ENCODE measurements at regions not wholly inside any gene's neighbourhood (a gene's known extent, or its start where the extent isn't known, plus 50 kb on each side); places are given as distances from the start of the nearest gene placed in this dataset.

GRCh38 chr2:128368437-128369107, 49.9 kb upstream of the HS6ST1 start:
- DNase-seq, result no peak

- no peak for DNase-seq
These were observed 50.5 kb upstream of the HS6ST1 start for GRCh38 chr2:128369108-128369555.

GRCh38 chr2:128369602-128370467, 51.2 kb upstream of the HS6ST1 start:
- no peak for DNase-seq

- no peak for DNase-seq
These were observed 52.0 kb upstream of the HS6ST1 start for GRCh38 chr2:128370468-128371247.

DNA sequence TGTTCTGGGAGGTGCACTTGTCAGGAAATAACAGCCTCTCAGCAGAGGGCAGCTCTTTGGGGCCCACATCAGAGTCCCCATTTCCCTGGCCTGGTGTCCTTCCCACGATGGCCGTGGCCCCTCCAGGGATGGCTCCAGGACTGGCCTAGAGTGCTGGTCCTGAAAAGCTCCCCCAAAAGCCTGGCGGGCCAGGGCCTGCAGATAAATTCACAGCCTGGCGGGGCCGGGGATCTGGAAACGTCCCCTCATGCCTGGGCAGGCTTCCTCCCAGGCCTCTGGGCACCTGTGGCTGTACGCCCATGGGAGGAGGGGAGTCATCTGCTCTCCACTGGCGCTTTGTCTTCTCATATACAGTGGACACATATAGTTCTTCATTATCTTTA, 52.6 kb upstream of the HS6ST1 start:
- DNase-seq, result no peak

- DNase-seq, result no peak
These were observed 53.1 kb upstream of the HS6ST1 start for GRCh38 chr2:128371648-128372345.

- DNase-seq, result no peak
These were observed 54.1 kb upstream of the HS6ST1 start for GRCh38 chr2:128372621-128373341.

GRCh38 chr2:128373451-128374000, 54.9 kb upstream of the HS6ST1 start:
- DNase-seq, result no peak

DNA sequence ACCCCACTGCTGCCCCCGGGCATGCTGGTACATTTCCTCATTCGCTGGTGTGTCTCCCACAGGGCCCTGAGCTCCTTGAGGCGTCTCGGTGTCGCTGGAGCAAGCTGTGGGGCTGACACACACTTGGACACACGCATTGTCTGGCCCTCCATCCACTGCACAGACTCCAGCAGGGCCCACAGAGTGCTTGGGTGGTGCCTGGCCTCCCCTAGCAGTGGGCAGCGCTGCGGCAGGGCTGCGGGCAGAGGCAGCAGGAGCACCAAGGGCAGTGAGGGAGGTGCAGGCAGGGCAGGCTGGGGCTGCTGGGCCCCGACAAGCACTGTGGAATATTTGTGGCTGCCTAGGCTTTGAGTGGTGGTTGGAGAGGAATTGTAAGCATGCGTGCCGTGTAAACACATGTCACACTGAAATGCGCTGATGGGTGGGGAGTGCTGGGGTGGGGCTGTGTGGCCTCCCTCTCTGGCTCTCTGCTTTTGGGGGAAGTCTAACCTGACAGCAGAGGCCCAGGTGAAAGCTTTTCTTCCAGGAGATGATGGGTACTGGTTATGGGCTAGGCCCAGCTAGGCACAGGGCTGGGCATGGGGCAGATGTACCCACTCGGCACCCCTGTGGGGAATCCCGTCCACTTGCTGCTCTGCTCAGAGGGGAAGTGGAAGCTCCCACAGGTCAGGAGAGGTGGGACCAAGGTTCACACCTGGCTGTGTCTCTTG, 55.5 kb upstream of the HS6ST1 start:
- no peak for DNase-seq

DNA sequence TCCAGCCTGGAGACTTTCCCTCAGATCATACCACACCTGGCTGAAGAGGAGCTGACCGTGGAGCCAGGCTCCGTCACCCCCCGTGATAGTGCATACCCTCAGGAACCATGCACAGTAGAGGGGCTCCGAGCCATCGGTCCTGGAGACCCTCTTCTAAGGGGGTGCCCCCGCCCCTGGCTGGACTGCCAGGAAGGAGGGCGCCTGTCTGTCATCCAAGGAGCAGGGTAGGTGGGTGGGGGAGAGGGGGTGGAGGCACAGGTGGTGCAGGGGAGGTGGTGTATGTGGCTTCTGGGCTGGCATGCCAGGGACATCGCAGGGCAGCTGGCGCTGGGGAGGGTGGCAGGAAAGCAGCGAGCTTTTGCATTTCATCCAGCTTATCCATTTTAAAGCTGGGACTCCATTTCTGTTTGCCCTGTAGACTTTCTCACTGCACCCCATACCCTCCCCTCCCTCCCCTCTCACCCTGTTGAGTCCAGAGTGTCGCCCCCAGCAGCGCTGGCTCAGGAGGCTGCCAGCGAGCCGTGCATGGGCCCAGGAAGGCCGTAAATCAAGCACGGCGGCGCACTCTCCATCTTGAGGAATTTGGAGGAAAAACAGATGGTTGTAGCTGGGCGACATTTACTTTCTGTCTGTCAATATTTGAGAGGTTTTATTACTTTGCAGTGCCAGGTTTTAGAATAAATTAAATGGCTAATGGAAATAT, 56.2 kb upstream of the HS6ST1 start:
- DNase-seq, result no peak

DNA sequence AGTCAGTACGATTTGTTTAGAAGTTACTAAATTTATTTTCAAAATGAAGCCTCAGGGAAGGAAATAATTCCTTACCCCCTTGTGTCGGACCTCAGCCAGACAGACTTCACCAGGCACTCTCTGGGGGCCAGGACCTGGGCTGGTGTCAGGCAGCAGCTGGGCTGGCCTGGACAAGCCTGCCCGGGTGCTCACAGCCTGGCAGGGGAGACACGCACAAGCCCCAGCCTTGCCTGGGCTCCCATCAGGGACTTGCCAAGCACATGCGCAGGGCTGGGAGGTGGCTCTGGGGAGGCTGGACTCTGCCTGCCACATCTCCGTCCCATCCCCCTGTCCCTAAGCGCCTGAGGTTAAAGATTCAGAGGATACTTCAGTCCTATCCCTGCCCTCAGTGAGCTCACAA, 56.8 kb upstream of the HS6ST1 start:
- DNase-seq, result no peak

DNA sequence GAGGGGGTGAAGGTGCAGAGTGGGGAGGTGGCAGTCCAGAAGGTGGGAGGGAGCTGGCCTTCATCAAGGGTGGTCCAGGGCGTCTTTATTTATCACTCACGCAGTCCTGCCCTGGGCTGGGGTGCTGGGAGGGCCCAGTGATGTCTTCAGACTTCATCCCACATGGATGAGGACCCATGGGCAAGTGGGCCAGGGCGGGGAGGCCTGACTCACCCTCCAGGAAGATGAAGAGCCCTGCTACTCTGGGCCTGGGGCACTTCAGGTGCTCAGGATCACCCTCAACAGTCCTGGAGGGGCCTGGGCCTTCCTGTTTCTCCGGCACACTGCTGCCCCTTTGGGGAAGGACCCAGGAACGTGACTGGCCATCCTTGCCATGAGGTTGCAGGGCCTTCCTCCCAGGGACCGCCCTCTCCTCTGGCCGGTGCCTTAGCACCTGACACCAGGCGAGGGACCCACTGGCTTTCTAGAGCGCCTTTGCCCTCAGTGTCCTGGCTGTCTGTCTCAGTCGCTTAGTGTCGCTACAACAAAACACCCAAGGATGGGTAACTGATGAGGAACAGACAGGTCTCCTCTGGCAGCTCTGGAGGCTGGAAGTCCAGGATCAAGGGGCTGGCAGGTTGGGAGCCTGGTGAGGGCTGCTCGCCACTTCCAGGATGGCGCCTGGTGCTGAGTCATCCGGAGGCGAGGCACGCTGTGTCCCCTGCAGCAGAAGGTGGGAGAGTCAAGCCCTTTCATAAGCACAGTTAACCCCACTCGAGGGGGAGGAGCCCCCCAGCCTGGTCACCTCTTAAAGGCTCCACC, 57.8 kb upstream of the HS6ST1 start:
- DNase-seq, result no peak

GRCh38 chr2:128377071-128377910, 58.6 kb upstream of the HS6ST1 start:
- DNase-seq, result no peak

- no peak for DNase-seq
These were observed 59.8 kb upstream of the HS6ST1 start for GRCh38 chr2:128378231-128379020.

DNA sequence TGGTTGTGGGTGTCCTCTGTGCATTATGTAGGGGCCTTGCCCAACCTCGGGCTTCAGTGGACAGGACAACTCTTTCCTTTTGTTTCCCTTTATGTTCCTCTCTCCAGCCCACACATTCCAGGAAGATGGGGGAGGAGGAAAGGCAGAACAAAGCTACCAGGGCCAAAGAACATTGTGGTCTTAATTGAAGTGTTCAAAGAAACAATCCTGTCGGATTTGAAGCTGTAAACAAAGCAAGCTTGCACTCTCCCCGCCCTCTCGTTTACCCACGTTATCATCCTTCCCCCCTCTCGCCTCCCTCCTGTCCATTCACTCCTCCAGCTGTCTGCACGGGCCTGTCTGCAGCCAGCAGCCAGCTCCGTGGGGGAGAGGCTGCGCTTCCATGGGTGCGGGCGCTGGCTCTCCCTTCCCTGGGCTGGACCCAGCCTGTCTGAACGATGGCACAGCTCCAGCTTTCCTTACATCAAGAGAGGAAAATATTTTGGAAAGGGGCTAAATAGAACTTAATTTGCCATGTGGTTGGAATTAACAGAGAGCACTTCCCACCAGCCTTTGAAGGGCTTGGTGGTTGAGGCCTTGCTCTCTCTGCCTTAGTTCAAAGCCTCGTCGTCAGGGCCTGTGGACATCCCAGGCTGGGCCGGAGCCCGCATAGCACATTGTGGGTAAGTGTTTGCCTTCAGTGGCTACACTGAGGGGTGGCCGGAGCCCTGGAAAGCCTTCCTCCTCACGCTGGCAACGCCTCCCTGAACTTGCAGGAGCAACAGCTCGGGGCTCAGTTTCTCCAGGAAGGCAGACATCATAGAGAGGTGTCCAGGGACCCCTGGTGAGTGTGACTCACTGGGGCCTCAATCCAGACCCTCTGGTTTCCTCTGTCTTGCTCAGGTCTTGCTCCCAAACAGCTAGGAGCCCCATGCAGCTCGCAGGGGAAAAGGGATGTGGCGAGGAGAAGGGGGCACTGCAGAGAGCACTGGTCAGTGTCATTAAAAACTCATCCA, 60.6 kb upstream of the HS6ST1 start:
- DNase-seq, result no peak

DNA sequence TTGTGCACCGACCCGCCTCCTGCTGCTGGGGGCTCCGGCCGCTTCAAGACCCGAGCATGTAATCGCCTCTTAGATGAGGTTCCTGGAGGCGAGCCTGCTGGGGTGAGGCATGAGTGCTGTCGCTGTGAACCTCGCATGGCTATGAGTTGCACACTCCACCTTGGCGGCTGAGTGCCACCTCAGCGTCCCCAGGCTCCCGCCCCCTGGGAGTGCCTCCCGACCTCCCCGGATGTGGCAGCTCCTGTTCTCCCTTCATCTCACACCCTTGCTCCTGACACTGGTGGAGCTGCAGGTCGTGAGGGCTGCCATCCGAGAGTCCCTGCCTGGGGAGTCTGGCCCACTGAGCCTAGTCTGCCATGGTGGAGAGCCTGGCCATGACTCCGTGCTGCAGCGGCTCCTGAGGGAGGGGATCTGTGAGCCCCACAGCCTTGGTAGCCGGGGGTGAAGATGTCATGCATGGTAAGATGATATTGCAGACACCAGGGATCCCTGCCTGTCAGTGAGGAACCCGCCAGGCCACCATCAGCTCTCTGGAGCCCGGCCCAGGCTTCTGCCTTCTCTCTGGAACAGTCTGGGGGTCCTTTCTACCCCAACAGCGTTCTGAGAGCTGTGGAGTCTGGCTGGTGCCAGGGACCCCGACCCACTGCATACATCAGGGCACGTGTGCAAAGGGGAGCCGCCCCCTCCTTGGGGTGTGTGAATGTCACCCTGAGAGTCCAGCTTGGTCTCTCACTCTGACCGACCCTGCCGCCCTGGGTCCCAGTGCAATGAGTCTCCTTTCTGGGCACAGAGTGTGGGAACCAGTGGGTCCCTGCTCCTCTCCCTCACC, 61.6 kb upstream of the HS6ST1 start:
- no peak for DNase-seq
